ENCODE measurements at regions not wholly inside any gene's neighbourhood (a gene's known extent, or its start where the extent isn't known, plus 50 kb on each side); places are given as distances from the start of the nearest gene placed in this dataset.

DNA sequence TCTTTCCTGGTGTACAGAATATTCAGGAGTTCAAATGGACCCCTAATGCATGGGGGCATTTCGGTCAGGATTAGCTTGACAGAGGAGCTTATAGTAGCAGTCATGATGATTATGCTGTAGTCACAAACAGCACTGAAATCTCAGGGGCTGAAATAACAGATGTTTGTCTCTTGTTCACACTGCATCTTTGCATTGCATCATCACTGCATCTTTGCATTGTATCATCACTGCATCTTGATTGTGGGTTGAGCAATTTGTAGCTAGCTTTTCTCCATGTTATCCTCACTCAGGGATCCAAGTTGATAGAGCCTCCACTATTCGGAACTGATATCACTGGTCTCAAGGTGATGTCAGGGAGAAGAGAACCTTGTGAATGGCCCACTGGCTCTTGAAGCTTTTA, 160.9 kb downstream of the GATB start:
- no peaks in the 10 kb centered on the region for H3K4me1 ChIP-seq
- H3K9me3 ChIP-seq = no peaks in the 10 kb centered on the region
- intact Hi-C loops (cut with DNase I) = no loop called here
- H3K36me3 ChIP-seq = no peaks in the 10 kb centered on the region
- no peaks in the 10 kb centered on the region for H3K27me3 ChIP-seq
- H3K4me3 ChIP-seq = no peak overlapping the region
- no peak for DNase-seq (ENCODE audit: extremely low spot score)
- TF ChIP-seq POLR2A (IDR thresholded peaks at IDR 0.05; ENCODE audit: low read depth) = no peak
- TF ChIP-seq POLR2AphosphoS5 (IDR thresholded peaks at IDR 0.05) = no peak
- TF ChIP-seq EP300 (IDR thresholded peaks at IDR 0.05) = no peak
- TF ChIP-seq, protein P1, sequence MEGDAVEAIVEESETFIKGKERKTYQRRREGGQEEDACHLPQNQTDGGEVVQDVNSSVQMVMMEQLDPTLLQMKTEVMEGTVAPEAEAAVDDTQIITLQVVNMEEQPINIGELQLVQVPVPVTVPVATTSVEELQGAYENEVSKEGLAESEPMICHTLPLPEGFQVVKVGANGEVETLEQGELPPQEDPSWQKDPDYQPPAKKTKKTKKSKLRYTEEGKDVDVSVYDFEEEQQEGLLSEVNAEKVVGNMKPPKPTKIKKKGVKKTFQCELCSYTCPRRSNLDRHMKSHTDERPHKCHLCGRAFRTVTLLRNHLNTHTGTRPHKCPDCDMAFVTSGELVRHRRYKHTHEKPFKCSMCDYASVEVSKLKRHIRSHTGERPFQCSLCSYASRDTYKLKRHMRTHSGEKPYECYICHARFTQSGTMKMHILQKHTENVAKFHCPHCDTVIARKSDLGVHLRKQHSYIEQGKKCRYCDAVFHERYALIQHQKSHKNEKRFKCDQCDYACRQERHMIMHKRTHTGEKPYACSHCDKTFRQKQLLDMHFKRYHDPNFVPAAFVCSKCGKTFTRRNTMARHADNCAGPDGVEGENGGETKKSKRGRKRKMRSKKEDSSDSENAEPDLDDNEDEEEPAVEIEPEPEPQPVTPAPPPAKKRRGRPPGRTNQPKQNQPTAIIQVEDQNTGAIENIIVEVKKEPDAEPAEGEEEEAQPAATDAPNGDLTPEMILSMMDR (IDR thresholded peaks at IDR 0.05) = no peak
- 100% methylated on average over 2 of the region's 2 CpGs for WGBS
- no peak overlapping the region for H3K27ac ChIP-seq (replicated peaks in 1 of 4)

DNA sequence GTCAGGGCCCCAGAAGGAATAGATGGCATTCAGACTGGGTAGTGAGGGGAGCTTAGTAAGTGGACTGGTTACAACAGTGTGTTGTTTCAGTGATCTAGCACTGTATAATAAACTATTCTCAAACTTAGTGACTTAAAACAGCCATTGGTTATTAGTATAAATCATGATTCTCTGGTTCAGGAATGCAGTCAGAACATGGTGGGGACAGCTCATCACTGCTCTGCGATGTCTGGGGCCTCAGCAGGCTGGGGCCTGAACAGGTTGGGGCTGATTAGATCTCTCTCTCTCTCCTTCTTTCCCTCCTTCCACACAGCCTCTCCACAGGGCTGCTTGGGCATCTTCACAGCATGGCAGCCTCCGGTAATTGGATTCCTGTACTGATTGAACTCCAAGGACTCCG, 160.4 kb downstream of the GATB start:
- Histone ChIP-seq H3K9me3 (no peaks in the 10 kb centered on the region), H3K4me1 (no peaks in the 10 kb centered on the region), H3K27me3 (no peaks in the 10 kb centered on the region), H3K36me3 (no peaks in the 10 kb centered on the region), H3K4me3 (no peak overlapping the region), H3K27ac (replicated peaks in 1 of 4) (no peak overlapping the region)
- intact Hi-C loops (cut with DNase I) = no loop called here
- DNase-seq (ENCODE audit: extremely low spot score) = no peak
- TF ChIP-seq POLR2A (IDR thresholded peaks at IDR 0.05; ENCODE audit: low read depth) (no peak), POLR2AphosphoS5 (IDR thresholded peaks at IDR 0.05) (no peak), EP300 (IDR thresholded peaks at IDR 0.05) (no peak)
- TF ChIP-seq, protein P1 (IDR thresholded peaks at IDR 0.05) = no peak
- WGBS = 80% methylated on average over 3 of the region's 3 CpGs

DNA sequence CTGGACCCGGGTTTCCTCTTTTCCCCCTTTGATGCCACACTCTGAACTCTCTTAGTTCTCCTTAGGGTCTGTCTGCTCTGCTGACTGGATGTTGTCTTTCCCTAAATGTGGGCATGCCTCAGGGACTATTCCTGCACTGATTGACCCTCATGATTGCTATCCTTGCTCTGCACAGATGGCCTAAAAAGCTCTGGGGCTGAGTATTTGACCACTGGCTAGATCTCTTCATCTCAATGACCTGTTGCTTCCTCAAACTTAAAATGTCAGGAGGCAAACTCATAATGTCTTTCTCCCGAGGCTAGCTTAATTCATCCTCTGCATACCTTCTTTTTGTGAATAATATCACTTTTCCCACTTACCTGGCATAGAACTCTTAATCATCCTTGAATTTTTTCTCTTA, 157.4 kb downstream of the GATB start:
- no peak for DNase-seq (ENCODE audit: extremely low spot score)
- Histone ChIP-seq H3K4me3 (no peak overlapping the region), H3K27ac (replicated peaks in 1 of 4) (no peak overlapping the region), H3K27me3 (no peaks in the 10 kb centered on the region), H3K4me1 (no peaks in the 10 kb centered on the region), H3K36me3 (no peaks in the 10 kb centered on the region), H3K9me3 (no peaks in the 10 kb centered on the region)
- intact Hi-C loops (cut with DNase I) = no loop called here
- TF ChIP-seq POLR2AphosphoS5 (IDR thresholded peaks at IDR 0.05) = no peak
- no peak for TF ChIP-seq EP300 (IDR thresholded peaks at IDR 0.05)
- TF ChIP-seq, protein P1 (IDR thresholded peaks at IDR 0.05) = no peak
- TF ChIP-seq POLR2A (IDR thresholded peaks at IDR 0.05; ENCODE audit: low read depth) = no peak
- 86% methylated on average over 2 of the region's 2 CpGs for WGBS

DNA sequence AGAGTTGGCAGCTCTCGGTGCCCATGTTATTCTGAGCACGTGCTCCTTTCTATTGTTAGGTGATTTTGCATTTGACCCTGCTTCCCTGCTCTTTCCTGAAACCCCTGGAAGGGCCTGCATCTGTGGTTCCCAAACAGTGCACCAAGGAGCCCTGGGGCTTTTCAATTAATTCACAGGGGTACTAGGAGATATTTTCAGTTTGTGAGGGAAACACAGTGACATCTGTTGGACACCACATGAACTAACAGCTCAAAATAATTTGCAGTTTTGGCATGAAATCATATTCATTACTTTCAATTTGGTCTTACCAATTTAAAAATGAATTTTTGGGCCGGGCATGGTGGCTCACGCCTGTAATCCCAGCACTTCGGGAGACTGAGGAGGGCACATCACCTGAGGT, 156.6 kb downstream of the GATB start:
- no peak for DNase-seq (ENCODE audit: extremely low spot score)
- Histone ChIP-seq H3K4me3 (no peak overlapping the region), H3K9me3 (no peaks in the 10 kb centered on the region), H3K4me1 (no peaks in the 10 kb centered on the region), H3K27me3 (no peaks in the 10 kb centered on the region), H3K27ac (replicated peaks in 1 of 4) (no peak overlapping the region), H3K36me3 (no peaks in the 10 kb centered on the region)
- intact Hi-C loops (cut with DNase I) = no loop called here
- TF ChIP-seq EP300 (IDR thresholded peaks at IDR 0.05) = no peak
- TF ChIP-seq, protein P1 (IDR thresholded peaks at IDR 0.05) = peak in 1 of 3 experiments; percentile 26
- WGBS = 90% methylated on average over 5 of the region's 5 CpGs

DNA sequence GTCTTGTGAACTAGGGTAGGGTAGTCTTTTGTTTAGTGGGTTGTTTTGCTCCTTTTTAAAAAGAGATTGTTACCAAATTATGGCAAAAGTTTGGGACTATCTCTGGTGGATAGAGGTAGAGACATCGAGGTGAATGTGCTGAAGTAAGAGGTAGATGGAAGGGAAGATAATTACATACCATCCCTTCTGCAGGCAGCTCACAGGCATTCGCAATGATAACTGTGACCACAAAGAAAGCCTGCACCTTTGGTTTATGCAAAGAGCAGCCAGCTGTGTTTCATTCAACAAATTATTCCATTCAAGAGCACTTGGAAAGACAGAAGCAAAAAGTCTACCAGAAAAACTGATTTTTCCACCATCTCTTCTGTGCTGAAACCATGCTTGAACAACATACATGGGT, 155.6 kb downstream of the GATB start:
- 81% methylated on average over 2 of the region's 2 CpGs for WGBS

More for the DNA sequence above, 155.6 kb downstream of the GATB start:
- no peak for TF ChIP-seq EP300 (IDR thresholded peaks at IDR 0.05)
- no peak for TF ChIP-seq POLR2A (IDR thresholded peaks at IDR 0.05; ENCODE audit: low read depth)
- TF ChIP-seq, protein P1 (IDR thresholded peaks at IDR 0.05) = no peak
- TF ChIP-seq POLR2AphosphoS5 (IDR thresholded peaks at IDR 0.05) = no peak
- H3K4me1 ChIP-seq = no peaks in the 10 kb centered on the region
- intact Hi-C loops (cut with DNase I) = no loop called here
- H3K27me3 ChIP-seq = no peaks in the 10 kb centered on the region
- DNase-seq (ENCODE audit: extremely low spot score) = no peak
- no peak overlapping the region for H3K4me3 ChIP-seq
- H3K27ac ChIP-seq (replicated peaks in 1 of 4) = no peak overlapping the region
- no peaks in the 10 kb centered on the region for H3K9me3 ChIP-seq
- no peaks in the 10 kb centered on the region for H3K36me3 ChIP-seq

Measured in esophagus muscularis mucosa (tissue), 4 donors.